ENCODE measurements at regions not wholly inside any gene's neighbourhood (a gene's known extent, or its start where the extent isn't known, plus 50 kb on each side); places are given as distances from the start of the nearest gene placed in this dataset.

- TF ChIP-seq ELF1 (IDR thresholded peaks at IDR 0.05; ENCODE audit: borderline replicate concordance, low read depth) (no peak), ZNF274 (IDR thresholded peaks at IDR 0.05; ENCODE audit: low read depth, low read length) (no peak), POLR2AphosphoS5 (IDR thresholded peaks at IDR 0.05; ENCODE audit: low read depth, low read length) (no peak)
- TF ChIP-seq, protein P1, sequence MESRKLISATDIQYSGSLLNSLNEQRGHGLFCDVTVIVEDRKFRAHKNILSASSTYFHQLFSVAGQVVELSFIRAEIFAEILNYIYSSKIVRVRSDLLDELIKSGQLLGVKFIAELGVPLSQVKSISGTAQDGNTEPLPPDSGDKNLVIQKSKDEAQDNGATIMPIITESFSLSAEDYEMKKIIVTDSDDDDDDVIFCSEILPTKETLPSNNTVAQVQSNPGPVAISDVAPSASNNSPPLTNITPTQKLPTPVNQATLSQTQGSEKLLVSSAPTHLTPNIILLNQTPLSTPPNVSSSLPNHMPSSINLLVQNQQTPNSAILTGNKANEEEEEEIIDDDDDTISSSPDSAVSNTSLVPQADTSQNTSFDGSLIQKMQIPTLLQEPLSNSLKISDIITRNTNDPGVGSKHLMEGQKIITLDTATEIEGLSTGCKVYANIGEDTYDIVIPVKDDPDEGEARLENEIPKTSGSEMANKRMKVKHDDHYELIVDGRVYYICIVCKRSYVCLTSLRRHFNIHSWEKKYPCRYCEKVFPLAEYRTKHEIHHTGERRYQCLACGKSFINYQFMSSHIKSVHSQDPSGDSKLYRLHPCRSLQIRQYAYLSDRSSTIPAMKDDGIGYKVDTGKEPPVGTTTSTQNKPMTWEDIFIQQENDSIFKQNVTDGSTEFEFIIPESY (IDR thresholded peaks at IDR 0.05; ENCODE audit: extremely low read depth, insufficient replicate concordance, low read length), result no peak
Observed at GRCh38 chrX:143115466-143115865, 89.7 kb downstream of the SPANXN4 start (continued).

DNA sequence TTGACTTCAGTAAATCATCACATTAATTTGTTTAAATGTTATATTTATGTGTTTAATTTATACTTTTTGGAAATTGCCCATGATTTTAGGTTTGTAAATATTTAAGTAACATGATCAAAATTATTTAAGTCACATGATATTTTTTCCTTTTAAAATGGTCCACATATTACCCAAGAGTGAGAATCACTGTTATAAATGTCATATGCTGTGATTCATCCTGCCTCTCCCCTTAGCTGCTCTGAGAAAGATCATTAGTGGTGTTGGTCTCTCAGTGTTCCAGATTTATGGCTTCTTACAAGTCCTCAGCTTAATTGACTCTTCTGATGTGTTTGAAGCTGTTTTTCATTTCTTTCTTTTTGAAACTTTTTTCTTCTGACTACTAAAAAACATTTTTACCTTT lies 70.1 kb downstream of the SPANXN4 start:
- no peaks in the 10 kb centered on the region for H3K36me3 ChIP-seq (ENCODE audit: control insufficient read depth in 1 of 2, insufficient read depth in 2 of 2, low read length in 2 of 2)
- no peaks in the 10 kb centered on the region for H3K4me1 ChIP-seq (ENCODE audit: control insufficient read depth in 1 of 2, insufficient read depth in 2 of 2, low read length in 2 of 2)

More for the DNA sequence above, 70.1 kb downstream of the SPANXN4 start:
- Histone ChIP-seq H3K9me2 (ENCODE audit: insufficient read depth) (no peaks in the 10 kb centered on the region), H3K79me2 (ENCODE audit: insufficient read depth, low read length) (no peaks in the 10 kb centered on the region), H3K9me3 (ENCODE audit: control insufficient read depth in 1 of 2, insufficient read depth in 1 of 2, low read depth in 1 of 2, low read length in 2 of 2) (no peaks in the 10 kb centered on the region; a peak in 1 of 4 replicates), H2AFZ (ENCODE audit: low read depth, low read length, poor library complexity, severe bottlenecking) (no peak overlapping the region), H3K4me2 (ENCODE audit: low read length) (no peak overlapping the region), H3K27me3 (ENCODE audit: insufficient read depth, low read length) (no peaks in the 10 kb centered on the region), H3K27ac (ENCODE audit: low read depth, low read length) (no peak overlapping the region), H3K9ac (ENCODE audit: low read length) (no peak overlapping the region), H3K4me3 (replicated peaks in 1 of 2; ENCODE audit: low read depth in 1 of 2, low read length in 2 of 2) (no peak overlapping the region), H4K20me1 (ENCODE audit: insufficient read depth) (no peaks in the 10 kb centered on the region)
- DNase-seq (ENCODE audit: low read depth, low spot score) (no peak), ATAC-seq (no peak)
- no TSS peak for BruUV-seq (replicated peaks)
- ChIA-PET POLR2A (no interaction called here), CTCF (no interaction called here), RAD21 (ENCODE audit: low non-redundant PET in 1 of 2, low total read pairs in 2 of 2, uncharacterized antibody in 2 of 2, unreplicated experiment in 2 of 2) (no interaction called here)
- intact Hi-C loops (cut with micrococcal nuclease), result no loop called here
- TF ChIP-seq, protein P2, sequence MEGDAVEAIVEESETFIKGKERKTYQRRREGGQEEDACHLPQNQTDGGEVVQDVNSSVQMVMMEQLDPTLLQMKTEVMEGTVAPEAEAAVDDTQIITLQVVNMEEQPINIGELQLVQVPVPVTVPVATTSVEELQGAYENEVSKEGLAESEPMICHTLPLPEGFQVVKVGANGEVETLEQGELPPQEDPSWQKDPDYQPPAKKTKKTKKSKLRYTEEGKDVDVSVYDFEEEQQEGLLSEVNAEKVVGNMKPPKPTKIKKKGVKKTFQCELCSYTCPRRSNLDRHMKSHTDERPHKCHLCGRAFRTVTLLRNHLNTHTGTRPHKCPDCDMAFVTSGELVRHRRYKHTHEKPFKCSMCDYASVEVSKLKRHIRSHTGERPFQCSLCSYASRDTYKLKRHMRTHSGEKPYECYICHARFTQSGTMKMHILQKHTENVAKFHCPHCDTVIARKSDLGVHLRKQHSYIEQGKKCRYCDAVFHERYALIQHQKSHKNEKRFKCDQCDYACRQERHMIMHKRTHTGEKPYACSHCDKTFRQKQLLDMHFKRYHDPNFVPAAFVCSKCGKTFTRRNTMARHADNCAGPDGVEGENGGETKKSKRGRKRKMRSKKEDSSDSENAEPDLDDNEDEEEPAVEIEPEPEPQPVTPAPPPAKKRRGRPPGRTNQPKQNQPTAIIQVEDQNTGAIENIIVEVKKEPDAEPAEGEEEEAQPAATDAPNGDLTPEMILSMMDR (IDR thresholded peaks at IDR 0.05 in 2 of 3, conservative IDR thresholded peaks at IDR 0.05 in 1 of 3; ENCODE audit: borderline replicate concordance in 1 of 3, insufficient read depth in 1 of 3, low read depth in 2 of 3, low read length in 2 of 3), result no peak
- TF ChIP-seq CEBPB (IDR thresholded peaks at IDR 0.05; ENCODE audit: low read depth) (no peak), POLR2AphosphoS5 (IDR thresholded peaks at IDR 0.05; ENCODE audit: low read depth, low read length) (no peak), FOSL1 (IDR thresholded peaks at IDR 0.05; ENCODE audit: low read depth) (no peak), YY1 (IDR thresholded peaks at IDR 0.05; ENCODE audit: extremely low read depth, insufficient replicate concordance, low read depth, low read length) (no peak), POLR2A (IDR thresholded peaks at IDR 0.05; ENCODE audit: borderline replicate concordance, extremely low read depth, insufficient read depth, insufficient read length) (no peak), SIN3A (IDR thresholded peaks at IDR 0.05; ENCODE audit: low read depth) (no peak), SP1 (IDR thresholded peaks at IDR 0.05; ENCODE audit: low read depth) (no peak), ZNF274 (IDR thresholded peaks at IDR 0.05; ENCODE audit: low read depth, low read length) (no peak)
- TF ChIP-seq, protein P3, sequence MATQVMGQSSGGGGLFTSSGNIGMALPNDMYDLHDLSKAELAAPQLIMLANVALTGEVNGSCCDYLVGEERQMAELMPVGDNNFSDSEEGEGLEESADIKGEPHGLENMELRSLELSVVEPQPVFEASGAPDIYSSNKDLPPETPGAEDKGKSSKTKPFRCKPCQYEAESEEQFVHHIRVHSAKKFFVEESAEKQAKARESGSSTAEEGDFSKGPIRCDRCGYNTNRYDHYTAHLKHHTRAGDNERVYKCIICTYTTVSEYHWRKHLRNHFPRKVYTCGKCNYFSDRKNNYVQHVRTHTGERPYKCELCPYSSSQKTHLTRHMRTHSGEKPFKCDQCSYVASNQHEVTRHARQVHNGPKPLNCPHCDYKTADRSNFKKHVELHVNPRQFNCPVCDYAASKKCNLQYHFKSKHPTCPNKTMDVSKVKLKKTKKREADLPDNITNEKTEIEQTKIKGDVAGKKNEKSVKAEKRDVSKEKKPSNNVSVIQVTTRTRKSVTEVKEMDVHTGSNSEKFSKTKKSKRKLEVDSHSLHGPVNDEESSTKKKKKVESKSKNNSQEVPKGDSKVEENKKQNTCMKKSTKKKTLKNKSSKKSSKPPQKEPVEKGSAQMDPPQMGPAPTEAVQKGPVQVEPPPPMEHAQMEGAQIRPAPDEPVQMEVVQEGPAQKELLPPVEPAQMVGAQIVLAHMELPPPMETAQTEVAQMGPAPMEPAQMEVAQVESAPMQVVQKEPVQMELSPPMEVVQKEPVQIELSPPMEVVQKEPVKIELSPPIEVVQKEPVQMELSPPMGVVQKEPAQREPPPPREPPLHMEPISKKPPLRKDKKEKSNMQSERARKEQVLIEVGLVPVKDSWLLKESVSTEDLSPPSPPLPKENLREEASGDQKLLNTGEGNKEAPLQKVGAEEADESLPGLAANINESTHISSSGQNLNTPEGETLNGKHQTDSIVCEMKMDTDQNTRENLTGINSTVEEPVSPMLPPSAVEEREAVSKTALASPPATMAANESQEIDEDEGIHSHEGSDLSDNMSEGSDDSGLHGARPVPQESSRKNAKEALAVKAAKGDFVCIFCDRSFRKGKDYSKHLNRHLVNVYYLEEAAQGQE (IDR thresholded peaks at IDR 0.05; ENCODE audit: low read depth), result no peak

All from HCT116 (cell line).